ENCODE measurements at regions not wholly inside any gene's neighbourhood (a gene's known extent, or its start where the extent isn't known, plus 50 kb on each side); places are given as distances from the start of the nearest gene placed in this dataset.

- Histone ChIP-seq H3K4me3 (no peak overlapping the region), H3K27ac (no peak overlapping the region), H3K36me3 (no peaks in the 10 kb centered on the region), H3K27me3 (no peaks in the 10 kb centered on the region), H3K4me1 (no peaks in the 10 kb centered on the region), H3K9me3 (no peaks in the 10 kb centered on the region)
- DNase-seq, result no peak
- TF ChIP-seq POLR2A (IDR thresholded peaks at IDR 0.05) (no peak), CTCF (IDR thresholded peaks at IDR 0.05) (no peak)
- intact Hi-C loops (cut with DNase I; ENCODE audit: low total_unique reads), result no loop called here
Observed at GRCh38 chr4:55018978-55019377, 106.4 kb downstream of the KDR start.

GRCh38 chr4:55018521-55018920, 106.9 kb downstream of the KDR start:
- Histone ChIP-seq H3K4me1 (no peaks in the 10 kb centered on the region), H3K27me3 (no peaks in the 10 kb centered on the region), H3K36me3 (no peaks in the 10 kb centered on the region), H3K9me3 (no peaks in the 10 kb centered on the region), H3K27ac (no peak overlapping the region), H3K4me3 (no peak overlapping the region)
- TF ChIP-seq POLR2A (IDR thresholded peaks at IDR 0.05) (no peak), CTCF (IDR thresholded peaks at IDR 0.05) (no peak)
- no peak for DNase-seq
- intact Hi-C loops (cut with DNase I; ENCODE audit: low total_unique reads), result no loop called here

GRCh38 chr4:55017406-55017805, 108.0 kb downstream of the KDR start:
- no peak for TF ChIP-seq CTCF (IDR thresholded peaks at IDR 0.05)
- no peak for TF ChIP-seq POLR2A (IDR thresholded peaks at IDR 0.05)
- Histone ChIP-seq H3K27me3 (no peaks in the 10 kb centered on the region), H3K4me1 (no peaks in the 10 kb centered on the region), H3K27ac (no peak overlapping the region), H3K36me3 (no peaks in the 10 kb centered on the region), H3K9me3 (no peaks in the 10 kb centered on the region), H3K4me3 (no peak overlapping the region)
- intact Hi-C loops (cut with DNase I; ENCODE audit: low total_unique reads), result no loop called here
- no peak for DNase-seq

- Histone ChIP-seq H3K27ac (peak overlapping the region in 1 of 2 donors; percentile 8), H3K4me3 (no peak overlapping the region), H3K9me3 (no peaks in the 10 kb centered on the region), H3K36me3 (no peaks in the 10 kb centered on the region), H3K4me1 (no peaks in the 10 kb centered on the region), H3K27me3 (no peaks in the 10 kb centered on the region)
- TF ChIP-seq CTCF (IDR thresholded peaks at IDR 0.05), result no peak
- TF ChIP-seq POLR2A (IDR thresholded peaks at IDR 0.05), result no peak
- DNase-seq, result no peak
- intact Hi-C loops (cut with DNase I; ENCODE audit: low total_unique reads), result no loop called here
Observed at GRCh38 chr4:55016131-55016530, 109.3 kb downstream of the KDR start.

GRCh38 chr4:55014876-55015275, 110.5 kb downstream of the KDR start:
- intact Hi-C loops (cut with DNase I; ENCODE audit: low total_unique reads), result no loop called here

More at GRCh38 chr4:55014876-55015275, 110.5 kb downstream of the KDR start:
- no peaks in the 10 kb centered on the region for H3K36me3 ChIP-seq
- peak overlapping the region in 1 of 2 donors; percentile 61 for H3K27ac ChIP-seq
- H3K27me3 ChIP-seq, result no peaks in the 10 kb centered on the region
- no peaks in the 10 kb centered on the region for H3K4me1 ChIP-seq
- DNase-seq, result no peak
- H3K9me3 ChIP-seq, result no peaks in the 10 kb centered on the region
- no peak for TF ChIP-seq POLR2A (IDR thresholded peaks at IDR 0.05)
- TF ChIP-seq CTCF (IDR thresholded peaks at IDR 0.05), result no peak
- no peak overlapping the region for H3K4me3 ChIP-seq

Data from uterus (tissue), 3 donors.